Activated CD4-positive, alpha-beta T cell treated with anti-CD3 and anti-CD28 coated beads, Interleukin-2, amount 50 U/mL, for 48 hours (primary cell): ENCODE measurements at regions not wholly inside any gene's neighbourhood (a gene's known extent, or its start where the extent isn't known, plus 50 kb on each side); places are given as distances from the start of the nearest gene placed in this dataset.

Experiments
- DNase-seq, 2 experiments: peaks; one replicate each; pipeline ENCODE4 v3.0.0-alpha.2; 2020

DNA sequence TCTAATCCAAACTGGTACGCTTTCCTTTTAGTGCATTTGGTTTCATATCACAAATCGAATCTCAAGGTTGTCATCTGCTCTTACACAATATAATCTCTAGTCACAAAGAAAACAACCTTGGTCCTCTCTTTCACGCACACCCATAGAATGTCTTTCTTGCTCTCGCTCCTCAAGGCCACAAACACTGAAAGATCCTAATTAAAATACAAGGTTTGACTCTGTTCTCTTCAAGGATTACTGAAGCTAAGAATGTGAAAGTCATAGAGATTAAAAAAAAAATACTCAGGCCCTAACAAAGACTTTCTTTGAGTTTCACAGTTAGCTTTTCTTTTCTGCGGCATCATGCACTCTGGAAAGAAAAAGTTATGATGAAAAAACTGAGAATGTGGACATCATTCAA, 891.5 kb downstream of the EFNB2 start:
- DNase-seq, result no peak

DNA sequence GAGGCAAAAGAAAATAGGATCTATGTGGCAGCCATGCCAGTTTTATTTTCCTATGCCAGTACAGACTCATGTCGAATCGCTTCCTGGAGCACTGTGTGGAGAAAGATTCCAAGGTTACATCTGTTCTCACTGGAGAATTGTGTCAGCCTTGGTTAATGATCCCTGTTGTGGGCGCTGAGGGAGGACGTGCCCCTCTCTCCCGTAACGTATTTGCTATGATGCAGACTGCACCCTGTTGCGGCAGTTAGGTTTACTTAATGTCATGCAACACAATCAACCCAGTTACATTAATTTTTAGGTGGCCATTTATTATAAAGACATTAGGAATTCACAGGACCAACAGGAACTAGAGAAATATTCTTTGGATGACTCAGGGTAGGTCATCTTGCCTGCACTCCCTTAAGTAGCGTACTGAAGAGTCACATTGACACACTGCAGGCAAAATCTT, 892.9 kb downstream of the EFNB2 start:
- no peak for DNase-seq

DNA sequence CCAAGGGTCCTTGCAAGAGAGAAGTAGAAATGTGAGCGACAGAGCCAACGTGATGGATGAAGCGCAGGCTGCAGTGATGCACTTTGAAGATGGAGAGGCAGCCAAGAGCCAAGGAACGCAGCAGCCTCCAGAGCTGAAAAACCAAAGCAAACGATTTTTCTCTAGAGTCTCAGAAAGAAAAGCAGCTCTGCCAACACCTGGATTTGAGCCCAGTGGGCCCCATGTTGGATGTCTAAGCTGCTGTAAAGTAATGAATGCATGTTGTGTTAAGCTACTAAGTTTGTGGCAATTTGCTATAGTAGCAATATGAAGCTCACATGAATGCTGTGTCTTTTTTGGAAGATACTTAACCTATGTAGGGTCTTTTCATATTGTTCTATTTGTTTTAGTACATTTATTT, 894.3 kb downstream of the EFNB2 start:
- no peak for DNase-seq

DNA sequence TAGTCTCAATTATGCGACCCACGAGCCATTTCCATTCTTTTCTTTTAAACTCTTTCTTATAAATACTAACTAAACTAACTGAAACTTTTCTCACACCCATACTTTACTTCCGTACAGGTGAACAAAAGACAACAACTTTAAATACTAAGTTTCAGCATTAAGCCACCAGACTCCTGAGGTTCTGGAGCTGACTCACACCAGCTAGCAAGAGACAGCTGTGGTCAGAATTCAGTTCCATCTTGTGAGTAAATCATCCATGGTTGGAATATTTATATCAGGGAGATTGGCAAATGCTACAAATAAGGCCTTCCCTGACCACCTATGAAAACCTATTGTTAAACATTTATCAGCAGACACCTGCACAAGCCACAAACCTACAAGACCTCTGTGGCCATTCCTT, 897.0 kb downstream of the EFNB2 start:
- no peak for DNase-seq

DNA sequence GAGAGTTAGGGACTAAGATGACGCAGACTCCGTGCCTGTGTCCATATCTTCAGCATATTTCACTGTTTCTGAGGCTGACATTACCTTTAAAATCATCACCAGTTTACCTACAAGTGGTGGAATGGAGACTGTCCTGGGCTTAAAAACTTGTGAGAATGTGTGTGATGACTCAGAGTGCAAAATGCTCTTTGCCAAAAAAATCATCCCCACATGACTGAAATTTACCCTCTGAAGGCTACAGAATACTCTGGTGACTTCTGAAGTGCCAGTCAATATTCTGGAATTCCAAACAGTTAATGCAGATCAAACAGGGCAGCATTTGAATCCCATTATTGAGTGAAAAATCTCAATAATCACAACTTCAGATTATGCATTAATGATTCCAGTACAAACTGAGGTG, 901.4 kb downstream of the EFNB2 start:
- no peak for DNase-seq

DNA sequence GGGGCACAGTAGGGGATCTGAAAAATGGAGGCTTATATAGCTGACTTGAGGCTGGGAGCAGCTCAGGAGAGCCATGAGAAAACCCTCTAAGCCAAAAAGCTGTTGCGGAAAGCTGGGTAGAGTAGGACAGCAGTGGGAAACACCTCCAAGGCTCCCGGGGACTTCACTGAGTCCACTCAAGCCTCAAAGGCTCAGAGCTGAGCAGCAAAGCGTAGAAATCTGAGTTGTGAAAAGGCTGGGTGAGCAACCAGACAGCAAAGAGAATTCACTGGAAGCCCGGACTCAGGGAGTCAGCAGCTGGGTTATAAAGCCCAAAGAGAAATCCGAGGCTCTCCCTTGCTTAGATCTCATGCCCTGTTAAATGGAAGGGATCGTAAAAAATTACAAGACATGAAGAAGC, 905.0 kb downstream of the EFNB2 start:
- DNase-seq, result no peak

DNA sequence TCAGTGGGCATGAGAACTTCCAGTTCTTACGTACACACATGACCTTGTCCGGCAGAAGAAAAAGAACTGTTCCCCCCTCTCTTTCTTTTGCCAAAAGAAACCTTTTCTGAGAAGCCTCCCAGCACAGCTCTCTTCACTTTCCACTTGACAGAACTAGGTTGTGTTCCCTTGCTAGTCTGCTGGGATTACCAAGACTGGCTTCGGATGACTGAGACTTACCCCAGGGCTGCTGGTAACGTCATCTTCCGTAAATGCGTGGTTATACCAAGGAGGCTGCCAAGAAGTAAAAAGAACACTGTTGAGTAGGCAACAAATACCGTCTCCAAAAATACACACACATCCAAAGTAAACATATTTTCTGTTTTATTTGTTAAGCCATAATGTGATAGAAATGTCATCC, 908.2 kb downstream of the EFNB2 start:
- no peak for DNase-seq

DNA sequence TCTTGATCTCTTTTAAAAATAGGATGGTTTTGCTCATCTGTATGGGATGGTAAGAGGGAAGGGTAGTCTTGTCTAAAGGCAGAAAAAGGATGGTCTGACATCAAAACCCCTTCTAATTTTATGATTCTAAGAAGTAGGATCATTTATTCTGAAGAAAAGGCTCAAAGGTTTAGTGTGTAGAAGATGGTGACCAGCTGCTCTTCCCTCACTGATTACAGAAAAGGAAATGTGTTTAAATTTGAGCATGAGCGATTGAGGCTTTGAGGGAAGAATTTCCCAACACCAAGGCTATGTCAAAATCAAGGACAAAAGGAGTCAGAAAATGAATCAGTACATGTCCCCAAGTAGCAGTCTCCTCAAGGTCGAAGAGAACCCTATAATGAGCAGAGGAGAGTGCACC, 909.8 kb downstream of the EFNB2 start:
- no peak for DNase-seq

DNA sequence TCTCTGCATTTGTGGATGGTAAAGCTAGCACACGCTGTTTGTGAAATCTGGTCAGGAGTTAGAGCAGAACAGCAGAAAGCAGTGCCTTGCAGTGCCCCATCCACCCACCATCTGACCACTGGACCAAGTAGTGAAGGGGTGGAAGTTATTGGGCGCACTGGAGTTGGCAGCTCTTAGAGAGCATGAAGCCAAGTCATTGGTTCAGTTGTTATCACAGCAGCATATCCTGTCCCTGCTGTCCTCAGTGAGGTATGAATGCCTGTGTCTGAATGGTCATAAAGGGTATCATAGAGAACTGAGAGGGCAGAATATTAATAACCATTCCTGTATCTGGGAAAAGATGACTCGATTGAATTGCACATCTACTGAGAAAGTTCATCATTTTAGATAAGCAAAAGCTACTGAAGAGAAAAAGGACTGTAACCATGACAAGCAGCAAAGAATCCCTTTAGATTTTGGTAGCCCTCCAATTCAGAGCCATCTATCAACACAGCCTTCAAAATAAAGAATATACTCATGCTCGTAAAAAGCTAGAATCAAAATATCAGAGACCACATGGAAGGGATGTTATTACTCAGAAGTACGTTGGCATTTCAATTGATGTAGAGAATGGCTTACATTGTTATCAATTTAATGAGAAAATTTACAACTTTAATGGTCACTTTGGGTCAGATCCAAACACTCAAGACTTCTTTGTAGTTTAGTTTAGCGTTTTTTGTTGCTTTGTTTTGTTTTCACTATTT, 919.0 kb downstream of the EFNB2 start:
- DNase-seq, result no peak

DNA sequence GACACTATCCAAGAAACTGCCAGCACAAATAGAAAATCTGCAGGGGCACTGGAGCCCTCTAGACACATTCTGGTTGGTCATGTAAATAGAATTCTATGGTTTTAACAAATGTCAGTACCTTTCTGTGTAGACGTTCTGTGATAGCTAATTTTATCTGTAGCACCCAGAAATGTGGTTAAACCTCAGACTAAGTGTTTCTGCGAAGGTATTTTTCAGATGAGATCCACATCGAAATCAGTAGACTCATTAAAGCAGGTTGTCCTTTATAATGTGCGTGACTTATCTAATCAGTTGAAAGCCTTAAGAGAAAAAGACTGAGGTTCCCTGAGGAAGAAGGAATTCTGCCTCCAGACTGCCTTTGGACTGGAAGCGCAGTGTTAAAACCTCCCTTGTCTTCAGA, 922.9 kb downstream of the EFNB2 start:
- no peak for DNase-seq

DNA sequence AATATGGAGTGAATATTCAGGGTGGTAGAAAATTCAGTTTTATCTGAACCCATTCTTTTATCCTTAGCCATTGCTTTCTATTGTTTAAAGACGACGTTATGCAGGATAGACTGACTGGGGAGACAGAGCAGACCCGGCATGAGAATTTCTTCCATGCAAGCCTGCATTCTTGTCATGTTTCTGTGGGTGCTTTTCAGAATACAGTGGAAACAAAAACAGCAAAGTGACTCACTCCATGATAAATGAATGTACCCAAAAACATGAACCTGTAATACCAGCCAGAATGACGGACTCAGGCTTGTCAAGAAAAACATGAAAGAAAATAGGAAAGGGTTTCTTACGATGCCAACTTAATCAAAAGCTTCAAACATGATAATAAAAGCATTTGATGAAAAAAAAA, 924.0 kb downstream of the EFNB2 start:
- DNase-seq, result no peak

DNA sequence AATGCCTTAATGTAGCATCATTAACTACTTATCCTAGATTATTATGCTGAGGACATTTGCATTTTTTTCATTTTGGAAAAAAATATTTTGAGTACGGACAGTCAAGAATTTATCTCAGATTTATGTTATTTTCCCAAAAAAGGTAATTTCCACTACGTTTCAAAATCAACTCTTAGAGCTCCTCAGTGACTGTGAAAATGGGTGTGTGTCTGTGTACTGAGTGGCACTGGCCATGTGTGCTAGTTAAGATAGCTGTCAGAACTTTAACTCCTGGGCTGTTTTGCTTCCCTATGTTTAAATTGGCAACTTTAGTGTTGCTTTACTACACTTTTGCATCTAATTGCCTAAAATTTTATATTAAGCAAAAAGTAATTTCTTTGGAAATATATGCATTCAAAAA, 927.4 kb downstream of the EFNB2 start:
- DNase-seq, result no peak

DNA sequence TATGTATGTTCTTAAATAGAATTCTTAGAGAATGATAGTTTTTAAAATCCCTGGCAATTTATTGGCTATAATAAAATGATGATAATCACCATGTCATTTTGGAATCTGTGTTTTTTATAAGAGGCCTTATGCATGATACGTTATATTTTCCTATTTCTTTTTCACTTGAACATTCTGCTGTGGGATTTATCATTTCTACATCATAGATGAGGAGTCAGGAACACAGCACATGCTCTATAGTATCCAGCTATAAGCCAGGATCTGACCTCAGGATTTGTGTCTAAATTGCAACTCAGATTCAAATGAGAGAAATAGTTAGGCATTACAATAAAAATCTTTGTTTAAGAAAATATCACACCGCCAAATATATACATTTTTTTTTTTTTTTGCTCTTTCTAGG, 928.0 kb downstream of the EFNB2 start:
- no peak for DNase-seq

DNA sequence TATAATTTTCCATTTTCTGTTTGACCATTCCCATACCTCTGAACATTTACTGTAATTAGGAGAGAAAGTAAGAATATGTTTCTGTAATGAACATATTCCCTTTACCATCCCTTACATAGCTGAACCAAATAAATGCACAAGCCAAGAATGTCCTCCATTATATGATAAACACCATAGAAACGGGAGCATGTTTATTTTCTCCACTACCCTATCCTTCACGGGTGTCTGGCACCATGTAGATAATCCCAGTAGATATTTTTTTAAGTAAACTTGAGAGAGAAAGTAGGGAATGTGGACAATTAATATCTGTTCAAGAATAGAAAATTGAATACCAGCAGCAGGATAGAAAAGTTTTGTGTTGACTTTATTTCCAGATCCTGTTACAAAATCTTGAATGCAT, 928.4 kb downstream of the EFNB2 start:
- DNase-seq, result no peak

DNA sequence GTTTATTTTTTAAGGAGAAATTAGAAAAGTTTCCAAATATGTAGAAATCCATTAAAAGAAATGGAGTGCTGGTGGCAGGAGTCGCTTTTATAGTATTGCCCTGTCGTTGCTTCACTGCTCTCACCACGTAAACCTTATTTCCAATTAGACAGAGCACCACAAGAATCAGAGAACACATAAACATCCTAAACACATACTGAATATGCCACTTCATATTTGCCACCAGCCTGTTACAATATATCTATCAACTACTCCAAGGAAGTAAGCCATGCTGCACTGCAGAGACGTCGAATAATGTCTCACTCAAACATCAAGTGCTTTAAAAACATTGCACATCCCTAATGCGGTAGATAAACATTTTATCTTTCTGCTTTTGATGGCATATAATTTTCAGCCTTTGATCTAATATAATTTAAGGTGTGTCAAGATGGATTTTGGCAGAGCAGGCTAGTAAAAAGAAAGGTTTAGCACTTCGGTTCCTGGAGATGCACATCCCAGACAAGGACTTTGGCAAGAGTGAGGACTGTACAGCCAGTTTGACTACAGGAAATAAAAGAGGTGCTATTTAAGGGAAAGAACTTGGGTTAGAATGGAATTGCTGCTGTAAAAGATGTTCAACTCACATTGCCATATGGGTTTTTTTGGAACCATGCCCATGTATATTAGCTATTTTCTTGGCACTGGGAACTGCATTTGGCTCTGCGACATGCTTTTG, 932.3 kb downstream of the EFNB2 start:
- no peak for DNase-seq

DNA sequence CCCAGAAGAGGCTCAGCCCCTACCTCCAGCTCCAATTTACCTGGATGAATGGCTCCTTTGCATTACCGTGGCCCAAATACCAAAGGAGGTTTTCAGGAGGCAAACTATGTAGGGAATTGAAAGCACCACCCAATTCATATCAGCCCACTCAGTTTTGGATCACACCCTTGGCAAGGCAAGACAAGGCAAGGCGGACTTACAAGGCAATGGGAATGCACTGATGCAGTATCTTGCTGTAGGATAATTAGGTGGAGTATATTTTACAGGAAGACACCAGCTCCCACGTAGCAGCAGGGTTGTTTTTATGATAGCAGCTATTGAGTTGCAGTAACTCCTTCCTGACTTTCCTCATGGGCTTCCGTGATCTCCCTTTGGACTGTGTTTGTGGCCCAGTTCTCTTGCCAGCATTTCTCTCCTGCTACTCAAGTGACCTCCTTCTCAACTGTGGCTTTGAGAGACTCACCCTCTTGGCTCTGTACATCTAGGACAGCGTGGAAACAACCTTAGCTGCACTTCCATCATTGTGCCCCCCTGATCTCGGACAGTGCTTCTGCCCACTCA, 935.9 kb downstream of the EFNB2 start:
- no peak for DNase-seq

DNA sequence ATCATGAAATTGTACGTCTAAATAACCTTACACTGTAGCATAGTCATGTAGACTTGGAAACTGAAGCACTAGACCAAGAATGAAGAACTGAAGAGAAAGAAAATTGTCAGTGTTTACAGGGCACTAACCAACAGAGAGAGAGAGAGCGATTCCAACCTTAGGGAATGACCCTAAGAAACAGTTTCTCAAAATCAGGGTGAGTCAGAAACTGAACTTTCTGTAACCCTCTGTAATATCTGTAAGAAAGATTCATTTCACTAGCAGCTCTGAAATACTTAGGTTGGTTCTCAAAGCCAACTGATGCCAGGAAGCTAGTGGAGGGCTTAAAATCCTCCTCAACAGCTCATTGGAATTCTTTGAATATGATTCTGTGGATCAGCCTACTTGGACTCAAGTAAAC, 936.9 kb downstream of the EFNB2 start:
- no peak for DNase-seq

DNA sequence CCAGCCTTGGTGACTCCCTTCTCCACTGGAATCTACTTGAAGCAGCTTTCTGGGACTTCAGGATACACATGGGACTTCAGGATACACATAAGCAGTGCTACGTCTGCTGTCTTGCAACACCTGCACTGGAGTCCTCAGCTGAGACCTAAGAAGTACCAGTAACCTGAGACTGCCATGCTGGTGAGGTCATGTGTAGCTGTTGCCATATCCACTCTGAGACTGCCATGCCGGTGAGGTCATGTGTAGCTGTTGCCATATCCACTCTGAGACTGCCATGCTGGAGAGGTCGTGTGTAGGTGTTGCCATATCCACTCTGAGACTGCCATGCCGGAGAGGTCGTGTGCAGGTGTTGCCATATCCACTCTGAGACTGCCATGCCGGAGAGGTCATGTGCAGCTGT, 937.9 kb downstream of the EFNB2 start:
- no peak for DNase-seq

DNA sequence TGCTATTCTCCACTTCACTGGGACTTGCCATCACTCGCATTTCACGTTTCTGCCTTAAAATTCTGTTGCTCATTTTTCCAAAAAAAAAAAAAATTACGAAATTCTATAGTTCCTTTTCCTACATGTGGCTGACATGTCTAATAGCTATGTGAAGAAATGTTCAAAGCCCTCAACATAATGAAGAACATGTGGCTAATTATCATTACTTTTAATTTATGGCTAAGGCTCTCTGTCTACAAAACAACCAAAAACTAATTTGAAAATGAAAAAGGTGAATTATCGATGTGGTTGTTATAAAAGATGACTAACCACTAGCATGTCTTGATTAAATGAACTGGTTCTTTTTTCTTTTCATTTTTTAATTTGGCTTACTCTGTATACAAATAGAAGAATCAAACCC, 940.0 kb downstream of the EFNB2 start:
- DNase-seq, result no peak

DNA sequence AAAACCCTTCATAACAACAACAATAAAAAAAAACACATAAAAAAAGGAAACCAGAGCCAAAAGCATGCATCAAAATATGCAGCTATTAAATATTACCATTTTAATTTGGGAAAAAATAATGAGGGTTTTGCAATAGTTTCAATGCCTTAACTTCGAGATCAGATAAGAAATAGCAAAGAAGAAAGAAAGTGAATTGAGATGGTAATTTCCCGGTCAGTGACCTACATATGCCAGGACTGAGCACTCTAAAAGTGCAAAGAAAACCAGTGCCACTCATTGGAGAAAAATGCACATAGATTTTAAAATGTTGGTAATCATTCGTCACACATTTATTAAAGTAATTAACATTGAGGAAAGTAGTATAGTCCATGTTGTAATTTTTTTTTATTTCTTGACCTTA, 944.2 kb downstream of the EFNB2 start:
- DNase-seq, result no peak

DNA sequence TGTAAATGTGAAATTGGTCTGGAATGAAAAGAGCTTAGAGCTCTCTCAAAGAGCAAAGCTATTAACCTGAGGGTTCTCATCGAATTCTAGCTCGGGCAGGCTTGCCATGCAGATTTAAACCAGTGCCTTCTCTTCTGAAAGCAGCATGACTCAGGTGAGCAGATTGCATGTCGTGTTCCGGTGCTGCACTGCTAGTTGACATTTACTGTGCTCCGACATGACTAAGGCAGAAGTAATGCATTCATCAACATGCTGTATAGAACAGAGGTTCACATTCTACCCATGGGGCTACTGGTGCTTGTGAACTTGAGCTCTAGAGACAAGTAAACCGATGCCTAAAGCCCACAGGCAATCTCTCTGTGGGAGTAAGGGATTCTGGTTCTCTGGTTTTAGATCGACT, 947.7 kb downstream of the EFNB2 start:
- no peak for DNase-seq

DNA sequence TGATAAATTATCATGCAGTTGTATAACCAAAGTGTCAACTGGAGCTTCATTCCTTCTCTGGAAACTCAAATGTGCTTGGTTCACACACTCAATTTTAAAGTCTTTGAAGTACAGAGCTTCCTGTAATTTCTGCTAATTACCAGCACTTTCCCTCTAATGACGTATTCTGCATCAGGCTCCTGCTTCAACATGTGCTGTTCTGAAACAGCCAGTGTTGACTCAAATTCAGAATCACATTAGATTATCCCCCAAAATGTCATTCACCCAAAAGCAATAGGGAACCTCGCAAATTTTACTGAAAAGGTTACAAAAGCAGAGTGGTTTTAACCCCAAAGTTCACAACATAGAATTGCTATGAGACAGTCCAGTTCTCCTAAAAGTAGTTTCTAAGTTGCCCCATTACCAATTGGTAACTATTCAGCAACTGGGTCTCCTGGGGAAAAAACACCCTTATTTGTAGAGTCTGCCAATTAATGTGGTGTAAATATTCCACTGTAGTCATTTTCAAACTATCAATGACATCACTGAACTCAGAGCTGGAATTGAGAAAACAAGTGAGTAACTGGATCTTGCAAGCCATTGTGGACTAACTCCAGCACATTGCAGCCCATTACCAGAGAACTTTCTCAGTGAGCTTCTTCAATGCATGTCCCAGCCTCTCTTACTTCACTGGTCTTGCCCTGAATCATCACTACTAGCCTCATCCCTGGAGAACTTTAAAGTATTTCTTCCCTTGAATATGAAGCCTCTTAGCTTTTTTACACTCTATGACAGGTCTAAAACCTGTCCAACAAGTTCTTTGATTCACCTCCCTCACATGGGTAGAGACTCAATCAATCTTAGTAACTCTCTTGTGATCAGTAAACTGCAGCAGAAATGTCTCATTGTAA, 955.4 kb downstream of the EFNB2 start:
- DNase-seq, result no peak

DNA sequence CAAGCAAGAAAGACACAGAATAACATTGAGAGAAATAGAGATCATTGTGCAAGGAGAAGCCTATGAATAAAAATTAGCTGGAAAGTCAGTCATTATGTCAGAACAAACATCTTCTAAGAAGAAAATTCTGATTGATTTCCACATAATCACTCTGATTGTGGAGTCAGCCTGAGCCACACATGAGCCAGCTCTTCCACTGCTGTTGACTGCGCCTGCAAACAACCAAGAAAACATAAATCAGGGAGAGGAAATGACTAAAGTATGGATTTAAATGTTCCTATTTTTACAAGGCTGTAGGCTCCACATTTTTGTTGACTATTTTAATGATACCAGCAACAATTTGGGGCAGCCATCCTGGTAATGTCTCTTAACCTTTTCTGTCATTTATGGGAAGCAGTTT, 962.3 kb downstream of the EFNB2 start:
- no peak for DNase-seq

DNA sequence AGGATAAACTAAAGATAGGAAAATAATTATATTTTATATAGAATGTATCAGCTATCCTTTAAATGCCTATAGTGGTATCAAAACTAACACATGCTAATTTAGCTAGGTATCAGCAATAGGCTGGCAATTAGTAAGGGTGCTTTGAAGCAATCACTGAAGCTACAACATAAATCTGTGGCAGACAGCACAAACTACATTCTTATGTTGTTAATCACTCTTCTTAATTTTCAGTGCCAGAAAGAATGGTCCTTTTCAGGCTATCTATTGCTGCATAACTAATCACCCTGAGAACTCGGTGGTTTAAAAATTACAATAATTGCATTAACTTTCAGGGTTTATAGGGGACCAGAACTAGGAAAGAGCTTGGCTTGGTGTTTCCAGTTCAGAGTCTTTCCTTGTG, 963.1 kb downstream of the EFNB2 start:
- no peak for DNase-seq
